Astrocyte of the spinal cord (primary cell): ENCODE measurements at regions not wholly inside any gene's neighbourhood (a gene's known extent, or its start where the extent isn't known, plus 50 kb on each side); places are given as distances from the start of the nearest gene placed in this dataset.
A peak's percentile ranks its signal among the peaks of the same experiment; 100 is the strongest.

Source experiments
- DNase-seq: peaks from one replicate; pipeline ENCODE4 v3.0.0; 2011; ENCODE audit warnings: low read depth, low spot score
- H3K4me3 ChIP-seq: 2 replicates; pipeline ENCODE4 v1.5.1; 2011; ENCODE audit warnings: low read depth, mild to moderate bottlenecking, low read length, moderate library complexity
- in situ Hi-C: cut with HindIII; loops from 2 replicates; pipeline ENCODE4 v1.10.0; 2017; ENCODE audit warnings: low sequenced_read_pairs
- TF ChIP-seq, protein P1 (sequence below): IDR thresholded peaks from 2 replicates; pipeline ENCODE4 v1.5.1; 2012; ENCODE audit warnings: low read depth, mild to moderate bottlenecking, low read length, inconsistent platforms

DNA sequence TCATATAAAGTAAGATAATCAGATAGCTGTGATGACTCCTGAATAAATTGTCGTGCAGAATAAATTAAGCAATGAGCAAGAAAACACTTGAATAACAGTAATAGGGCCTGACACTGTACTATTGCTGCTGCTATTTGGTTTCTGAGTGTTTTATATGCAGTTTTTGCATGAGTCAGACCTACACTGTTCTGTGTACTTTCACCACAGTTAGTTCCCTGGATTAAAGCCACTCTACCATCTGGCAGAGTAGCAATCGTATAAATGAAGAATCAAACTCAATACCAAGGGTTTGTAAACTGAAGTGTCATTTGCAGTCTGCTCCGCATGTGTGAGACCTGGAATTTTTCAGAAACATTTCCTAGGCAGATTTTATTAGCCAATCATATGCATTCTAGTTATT is 398.6 kb upstream of the CDH7 start:
- TF ChIP-seq, protein P1, sequence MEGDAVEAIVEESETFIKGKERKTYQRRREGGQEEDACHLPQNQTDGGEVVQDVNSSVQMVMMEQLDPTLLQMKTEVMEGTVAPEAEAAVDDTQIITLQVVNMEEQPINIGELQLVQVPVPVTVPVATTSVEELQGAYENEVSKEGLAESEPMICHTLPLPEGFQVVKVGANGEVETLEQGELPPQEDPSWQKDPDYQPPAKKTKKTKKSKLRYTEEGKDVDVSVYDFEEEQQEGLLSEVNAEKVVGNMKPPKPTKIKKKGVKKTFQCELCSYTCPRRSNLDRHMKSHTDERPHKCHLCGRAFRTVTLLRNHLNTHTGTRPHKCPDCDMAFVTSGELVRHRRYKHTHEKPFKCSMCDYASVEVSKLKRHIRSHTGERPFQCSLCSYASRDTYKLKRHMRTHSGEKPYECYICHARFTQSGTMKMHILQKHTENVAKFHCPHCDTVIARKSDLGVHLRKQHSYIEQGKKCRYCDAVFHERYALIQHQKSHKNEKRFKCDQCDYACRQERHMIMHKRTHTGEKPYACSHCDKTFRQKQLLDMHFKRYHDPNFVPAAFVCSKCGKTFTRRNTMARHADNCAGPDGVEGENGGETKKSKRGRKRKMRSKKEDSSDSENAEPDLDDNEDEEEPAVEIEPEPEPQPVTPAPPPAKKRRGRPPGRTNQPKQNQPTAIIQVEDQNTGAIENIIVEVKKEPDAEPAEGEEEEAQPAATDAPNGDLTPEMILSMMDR: no peak
- H3K4me3 ChIP-seq: no peak overlapping the region
- in situ Hi-C loops: no loop called here
- peak; percentile 33 for DNase-seq

DNA sequence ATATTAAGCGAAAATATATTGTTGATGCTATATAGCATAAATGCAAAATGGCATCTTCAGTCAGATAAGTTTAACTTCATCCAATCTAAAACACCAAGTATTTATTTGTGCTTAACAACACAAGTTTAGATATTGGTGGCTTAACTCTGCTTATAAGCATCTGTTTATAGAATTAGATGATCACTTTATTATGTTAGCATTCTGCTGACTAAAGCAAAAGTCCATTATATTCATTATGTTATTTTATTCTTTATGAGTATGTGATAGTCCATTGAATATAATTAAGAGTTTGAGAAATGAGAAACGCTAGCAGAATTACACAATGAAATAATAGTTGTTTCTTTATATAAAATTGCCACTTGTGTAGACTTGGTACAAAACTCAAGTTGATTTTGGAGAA is 401.2 kb upstream of the CDH7 start:
- H3K4me3 ChIP-seq: no peak overlapping the region
- TF ChIP-seq, protein P1: no peak
- DNase-seq: no peak
- in situ Hi-C loops: no loop called here

DNA sequence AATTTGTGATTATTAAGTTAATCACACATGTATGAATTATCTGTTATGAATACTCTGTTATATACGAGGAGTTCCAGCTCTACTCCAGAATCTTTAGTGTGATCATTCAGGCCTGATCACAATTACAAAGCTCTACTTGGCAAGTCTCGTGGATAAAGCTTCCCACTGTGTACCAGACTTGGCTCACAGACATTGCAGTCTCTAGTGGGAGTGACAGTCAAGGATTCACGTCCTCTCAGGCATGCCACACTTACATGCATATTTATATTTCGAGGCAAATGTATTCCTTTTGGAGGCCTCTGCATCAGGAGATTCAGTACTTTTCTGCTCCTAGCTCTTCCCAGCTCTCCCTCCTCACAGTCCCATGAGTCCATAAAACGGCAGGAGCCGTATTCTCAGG is 403.4 kb upstream of the CDH7 start:
- TF ChIP-seq, protein P1: no peak
- no peak overlapping the region for H3K4me3 ChIP-seq
- in situ Hi-C loops: no loop called here
- no peak for DNase-seq

DNA sequence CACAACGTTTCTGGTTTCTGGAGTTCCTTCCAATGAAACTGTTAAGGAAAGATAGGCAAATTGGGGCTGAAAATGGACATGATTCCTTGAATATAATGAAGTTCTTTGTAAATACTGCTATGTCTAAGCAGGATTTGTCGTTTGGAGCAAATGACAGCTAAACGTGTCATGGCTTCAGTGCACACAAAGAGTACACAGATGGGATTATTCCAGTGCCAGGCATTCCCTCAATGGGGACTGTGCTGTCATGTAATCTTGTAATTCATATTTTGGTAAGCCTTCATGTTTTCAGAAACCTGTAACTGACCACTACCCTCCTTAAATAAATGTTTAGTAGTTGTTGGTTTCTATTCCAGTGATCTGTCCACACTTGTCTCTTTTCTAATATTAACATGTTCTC is 404.7 kb upstream of the CDH7 start:
- DNase-seq: no peak
- no peak overlapping the region for H3K4me3 ChIP-seq
- TF ChIP-seq, protein P1: no peak
- in situ Hi-C loops: no loop called here

DNA sequence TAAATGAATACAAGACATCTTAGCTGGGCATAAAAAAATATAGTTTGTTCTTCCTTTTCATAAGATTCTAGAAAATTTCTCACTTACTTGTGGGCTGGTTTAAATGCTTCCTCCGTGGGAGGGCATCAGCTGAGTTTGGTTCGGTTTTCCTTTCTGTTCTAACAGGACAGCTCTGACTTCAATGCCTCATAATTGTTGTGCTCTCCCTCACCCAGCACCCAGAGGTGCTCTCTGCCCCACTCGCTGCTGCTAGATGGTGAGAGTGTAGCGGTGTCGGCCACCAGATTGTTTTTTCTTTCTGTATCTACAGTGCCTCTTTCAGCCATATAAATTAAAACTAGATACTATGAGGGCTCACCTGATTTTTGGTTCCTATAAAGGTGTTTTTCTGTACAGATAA is 407.2 kb upstream of the CDH7 start:
- in situ Hi-C loops: no loop called here
- H3K4me3 ChIP-seq: no peak overlapping the region
- TF ChIP-seq, protein P1: no peak
- no peak for DNase-seq

DNA sequence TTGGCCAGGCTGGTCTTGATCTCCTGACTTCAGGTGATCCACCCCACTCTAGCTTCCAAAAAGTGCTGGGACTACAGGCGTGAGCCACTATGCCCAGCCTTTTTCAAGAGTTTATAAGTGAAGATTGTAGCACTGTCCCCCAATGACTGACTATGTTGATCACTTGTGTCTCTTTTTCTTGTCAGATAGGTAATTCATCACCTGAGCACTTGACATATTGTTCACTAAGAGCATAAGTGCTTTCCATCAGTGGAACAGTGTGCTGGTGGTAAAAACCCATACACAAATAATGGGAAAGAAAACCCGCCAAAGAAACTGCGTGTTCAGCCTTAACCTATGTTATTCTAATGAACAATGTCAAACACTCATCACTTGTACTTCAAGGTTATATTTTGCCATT is 414.4 kb upstream of the CDH7 start:
- DNase-seq: no peak
- TF ChIP-seq, protein P1: no peak
- in situ Hi-C loops: no loop called here
- no peak overlapping the region for H3K4me3 ChIP-seq

DNA sequence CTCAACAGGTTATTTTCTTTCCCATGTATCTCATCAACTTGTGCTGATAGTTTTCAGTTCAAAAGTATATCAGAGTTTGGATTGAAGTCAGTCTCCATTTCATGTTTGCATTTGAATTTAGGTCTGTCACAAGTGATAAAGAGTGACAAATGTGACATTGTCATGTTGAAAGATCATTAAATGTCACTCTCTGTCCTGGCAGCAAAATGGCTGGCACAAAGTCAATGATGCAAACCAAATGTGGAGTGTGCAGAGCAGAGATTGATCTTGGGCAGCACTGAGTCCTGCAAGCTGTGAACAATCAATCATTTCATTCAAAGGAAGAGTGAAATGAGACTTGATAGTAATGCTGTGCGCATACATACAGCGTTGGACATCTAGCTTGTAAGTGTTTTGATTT is 421.8 kb upstream of the CDH7 start:
- in situ Hi-C loops: no loop called here
- TF ChIP-seq, protein P1: no peak
- no peak for DNase-seq
- no peak overlapping the region for H3K4me3 ChIP-seq
